HCT116 (cell line): ENCODE measurements at regions not wholly inside any gene's neighbourhood (a gene's known extent, or its start where the extent isn't known, plus 50 kb on each side); places are given as distances from the start of the nearest gene placed in this dataset.

Experiments used
- ATAC-seq: fragments of 200-7000 bp; cut with Tn5 transposase; 2 replicates; pipeline ENCODE4 v1.9.1; 2020; ENCODE audit warnings: mild to moderate bottlenecking, moderate library complexity
- BruUV-seq: library from RNA; stranded (reverse); fragments of 400-500 nt; replicated peaks from 2 replicates; lab custom pipeline; 2021; lab: Mats Ljungman, UMichigan
- CTCF ChIA-PET: fragments of 300-600 bp; sonication (Branson Sonifier 250); formaldehyde crosslinking; loops from one replicate; lab custom pipeline; 2021; ENCODE audit warnings: antibody characterized with exemption; lab: Charles Lee
- POLR2A ChIA-PET: fragments of 300-600, 350-600 bp; sonication (Branson Sonifier 250); formaldehyde crosslinking; loops from one replicate; lab custom pipeline; 2021; ENCODE audit warnings: antibody characterized with exemption; lab: Charles Lee
- RAD21 ChIA-PET, 2 experiments: fragments of 300-600 bp; sonication (Branson Sonifier 250); formaldehyde crosslinking; loops; one replicate each; lab custom pipeline; 2023; ENCODE audit warnings: low total read pairs in 2 of 2; ENCODE audit not compliant: uncharacterized antibody in 2 of 2, unreplicated experiment in 2 of 2, low non-redundant PET in 1 of 2; lab: Charles Lee
- DNase-seq: peaks from one replicate; pipeline ENCODE4 v3.0.0-alpha.2; 2010; ENCODE audit warnings: low read depth, low spot score
- H2AFZ ChIP-seq: fragments of 200-600 bp; shearing (Covaris generic), sonication (generic); 2 replicates; pipeline ENCODE4 v1.6.1; 2017; ENCODE audit warnings: low read depth, mixed run types, mixed read lengths, antibody characterized with exemption, low read length; ENCODE audit not compliant: poor library complexity, severe bottlenecking
- H3K27ac ChIP-seq: 2 replicates; pipeline ENCODE4 v1.5.1; 2012; ENCODE audit warnings: low read depth, low read length
- H3K27me3 ChIP-seq: fragments of 200-600 bp; sonication (generic); 2 replicates; pipeline ENCODE4 v1.6.1; 2016; ENCODE audit warnings: mixed run types, low read length, mixed read lengths; ENCODE audit not compliant: insufficient read depth
- H3K36me3 ChIP-seq, 2 experiments: fragments of 200-500 bp in 1 of 2; fragments of 200-600 bp in 1 of 2; sonication (Bioruptor generic) in 1 of 2; sonication (generic) in 1 of 2; 2 replicates each; pipeline versions ENCODE4 v1.5.1 to v1.6.1; 2014 to 2016; ENCODE audit warnings: low read length in 2 of 2, inconsistent platforms in 1 of 2, mixed read lengths in 1 of 2, mixed run types in 1 of 2; ENCODE audit not compliant: insufficient read depth in 2 of 2, control insufficient read depth in 1 of 2
- H3K4me1 ChIP-seq, 2 experiments: fragments of 200-600 bp in 1 of 2; sonication (generic) in 1 of 2; 2 replicates each; pipeline versions ENCODE4 v1.5.1 to v1.6.1; 2012 to 2017; ENCODE audit warnings: low read length in 2 of 2, inconsistent platforms in 1 of 2, mild to moderate bottlenecking in 1 of 2, mixed read lengths in 1 of 2, mixed run types in 1 of 2, moderate library complexity in 1 of 2; ENCODE audit not compliant: insufficient read depth in 2 of 2, control insufficient read depth in 1 of 2
- H3K4me2 ChIP-seq: fragments of 200-600 bp; sonication (generic); 2 replicates; pipeline ENCODE4 v1.6.1; 2017; ENCODE audit warnings: mixed run types, low read length, mixed read lengths
- H3K4me3 ChIP-seq, 2 experiments: fragments of 200-600 bp in 1 of 2; sonication (generic) in 1 of 2; replicated peaks in 1 of 2; 2 replicates each; pipeline ENCODE4 v1.5.1; 2011 to 2016; ENCODE audit warnings: low read length in 2 of 2, control low read depth in 1 of 2, low read depth in 1 of 2, mild to moderate bottlenecking in 1 of 2, mixed read lengths in 1 of 2, mixed run types in 1 of 2
- H3K79me2 ChIP-seq: fragments of 200-600 bp; sonication (generic); 2 replicates; pipeline ENCODE4 v1.6.1; 2017; ENCODE audit warnings: mild to moderate bottlenecking, mixed run types, low read length, moderate library complexity, mixed read lengths; ENCODE audit not compliant: insufficient read depth
- H3K9ac ChIP-seq: fragments of 200-600 bp; sonication (generic); 2 replicates; pipeline ENCODE4 v1.6.1; 2016; ENCODE audit warnings: low read length, mixed read lengths
- H3K9me2 ChIP-seq: fragments of 200-600 bp; sonication (generic), shearing (Covaris generic); 2 replicates; pipeline ENCODE4 v1.6.1; 2017; ENCODE audit warnings: mixed run types, mild to moderate bottlenecking, moderate library complexity; ENCODE audit not compliant: insufficient read depth
- H3K9me3 ChIP-seq, 2 experiments: fragments of 200-500 bp in 1 of 2; fragments of 200-600 bp in 1 of 2; sonication (Bioruptor generic) in 1 of 2; sonication (generic) in 1 of 2; 2 replicates each; pipeline ENCODE4 v1.6.1; 2014 to 2017; ENCODE audit warnings: low read length in 2 of 2, mixed read lengths in 2 of 2, inconsistent platforms in 1 of 2, low read depth in 1 of 2, mild to moderate bottlenecking in 1 of 2, mixed run types in 1 of 2, moderate library complexity in 1 of 2; ENCODE audit not compliant: control insufficient read depth in 1 of 2, insufficient read depth in 1 of 2
- H4K20me1 ChIP-seq: fragments of 200-600 bp; sonication (generic), shearing (Covaris generic); 2 replicates; pipeline ENCODE4 v1.6.1; 2017; ENCODE audit warnings: mixed run types, mild to moderate bottlenecking, moderate library complexity; ENCODE audit not compliant: insufficient read depth
- JUND ChIP-seq: IDR thresholded peaks from 2 replicates; pipeline ENCODE4 v1.6.1; 2012
- RAD21 ChIP-seq: IDR thresholded peaks from 2 replicates; pipeline ENCODE4 v1.6.1; 2012; ENCODE audit warnings: low read depth, mild to moderate bottlenecking
- SRF ChIP-seq: IDR thresholded peaks from 2 replicates; pipeline ENCODE4 v1.6.1; 2012; ENCODE audit warnings: low read depth
- intact Hi-C: fragments of 100-400 bp; cut with micrococcal nuclease; formaldehyde crosslinking; loops from 2 replicates; pipeline ENCODE4 v1.10.0; 2022
- TF ChIP-seq, protein P1 (sequence below), 3 experiments: fragments of 200-600 bp in 1 of 3; sonication (generic) in 1 of 3; IDR thresholded peaks in 2 of 3; conservative IDR thresholded peaks in 1 of 3; 2 replicates each; pipeline ENCODE4 v1.5.1; 2012 to 2017; ENCODE audit warnings: low read depth in 2 of 3, low read length in 2 of 3, antibody characterized with exemption in 1 of 3, borderline replicate concordance in 1 of 3, control low read depth in 1 of 3, mild to moderate bottlenecking in 1 of 3, mixed read lengths in 1 of 3, mixed run types in 1 of 3, moderate library complexity in 1 of 3; ENCODE audit not compliant: insufficient read depth in 1 of 3
- TF ChIP-seq, protein P2 (sequence below): IDR thresholded peaks from 2 replicates; pipeline ENCODE4 v1.6.1; 2012

- Histone ChIP-seq H3K27me3 (no peaks in the 10 kb centered on the region), H3K9me3 (no peaks in the 10 kb centered on the region), H3K9ac (no peak overlapping the region), H3K9me2 (no peaks in the 10 kb centered on the region), H3K27ac (no peak overlapping the region), H3K4me1 (no peaks in the 10 kb centered on the region), H3K79me2 (no peaks in the 10 kb centered on the region), H3K4me2 (no peak overlapping the region), H4K20me1 (no peaks in the 10 kb centered on the region), H2AFZ (no peak overlapping the region), H3K36me3 (no peaks in the 10 kb centered on the region), H3K4me3 (no peak overlapping the region)
- no TSS peak for BruUV-seq
- peak; percentile 68 for ATAC-seq
- ChIA-PET RAD21 (no interaction called here), CTCF (no interaction called here), POLR2A (no interaction called here)
- DNase-seq, result no peak
- TF ChIP-seq, protein P1, sequence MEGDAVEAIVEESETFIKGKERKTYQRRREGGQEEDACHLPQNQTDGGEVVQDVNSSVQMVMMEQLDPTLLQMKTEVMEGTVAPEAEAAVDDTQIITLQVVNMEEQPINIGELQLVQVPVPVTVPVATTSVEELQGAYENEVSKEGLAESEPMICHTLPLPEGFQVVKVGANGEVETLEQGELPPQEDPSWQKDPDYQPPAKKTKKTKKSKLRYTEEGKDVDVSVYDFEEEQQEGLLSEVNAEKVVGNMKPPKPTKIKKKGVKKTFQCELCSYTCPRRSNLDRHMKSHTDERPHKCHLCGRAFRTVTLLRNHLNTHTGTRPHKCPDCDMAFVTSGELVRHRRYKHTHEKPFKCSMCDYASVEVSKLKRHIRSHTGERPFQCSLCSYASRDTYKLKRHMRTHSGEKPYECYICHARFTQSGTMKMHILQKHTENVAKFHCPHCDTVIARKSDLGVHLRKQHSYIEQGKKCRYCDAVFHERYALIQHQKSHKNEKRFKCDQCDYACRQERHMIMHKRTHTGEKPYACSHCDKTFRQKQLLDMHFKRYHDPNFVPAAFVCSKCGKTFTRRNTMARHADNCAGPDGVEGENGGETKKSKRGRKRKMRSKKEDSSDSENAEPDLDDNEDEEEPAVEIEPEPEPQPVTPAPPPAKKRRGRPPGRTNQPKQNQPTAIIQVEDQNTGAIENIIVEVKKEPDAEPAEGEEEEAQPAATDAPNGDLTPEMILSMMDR (IDR thresholded peaks at IDR 0.05 in 2 of 3, conservative IDR thresholded peaks at IDR 0.05 in 1 of 3; ENCODE audit: borderline replicate concordance in 1 of 3, insufficient read depth in 1 of 3, low read depth in 2 of 3, low read length in 2 of 3), result peak in 2 of 3 experiments; percentile 16 to 27; a peak in 1 of 6 replicates
- TF ChIP-seq JUND, result no peak
- intact Hi-C loops, result no loop called here
Observed at GRCh38 chr5:62722360-62722759, 143.7 kb downstream of the LRRC70 start.

- TF ChIP-seq, protein P2, sequence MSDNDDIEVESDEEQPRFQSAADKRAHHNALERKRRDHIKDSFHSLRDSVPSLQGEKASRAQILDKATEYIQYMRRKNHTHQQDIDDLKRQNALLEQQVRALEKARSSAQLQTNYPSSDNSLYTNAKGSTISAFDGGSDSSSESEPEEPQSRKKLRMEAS, result peak; percentile 84
- TF ChIP-seq RAD21 (peak; percentile 16; the same call in 1 of the 2 replicates), SRF (no peak)
- TF ChIP-seq, protein P1 (IDR thresholded peaks at IDR 0.05 in 2 of 3, conservative IDR thresholded peaks at IDR 0.05 in 1 of 3; ENCODE audit: borderline replicate concordance in 1 of 3, insufficient read depth in 1 of 3, low read depth in 2 of 3, low read length in 2 of 3), result peak in 2 of 3 experiments; percentile 63 to 72; a peak in 4 of 6 replicates
- H3K4me3 ChIP-seq, result no peak overlapping the region
- no peaks in the 10 kb centered on the region for H3K27me3 ChIP-seq
- no TSS peak for BruUV-seq
- no peak overlapping the region for H3K4me2 ChIP-seq
- ChIA-PET CTCF (interaction anchor here (0.9 kb wide), 1 partner anchor 276 kb away, joined by 3 read pairs; no protein-coding TSS in a partner anchor), RAD21 (no interaction called here), POLR2A (no interaction called here)
- no peaks in the 10 kb centered on the region for H3K79me2 ChIP-seq
- no peak overlapping the region for H3K9ac ChIP-seq
- ATAC-seq, result peak; percentile 98
- no peaks in the 10 kb centered on the region for H4K20me1 ChIP-seq
- H2AFZ ChIP-seq, result no peak overlapping the region
- intact Hi-C loops, result no loop called here
- no peaks in the 10 kb centered on the region for H3K9me2 ChIP-seq
- H3K9me3 ChIP-seq, result no peaks in the 10 kb centered on the region
- DNase-seq, result peak; percentile 31
- H3K27ac ChIP-seq, result no peak overlapping the region
- H3K4me1 ChIP-seq, result no peaks in the 10 kb centered on the region
- H3K36me3 ChIP-seq, result no peaks in the 10 kb centered on the region
Observed at GRCh38 chr5:62720031-62720441, 141.4 kb downstream of the LRRC70 start.
